ENCODE measurements at regions not wholly inside any gene's neighbourhood (a gene's known extent, or its start where the extent isn't known, plus 50 kb on each side); places are given as distances from the start of the nearest gene placed in this dataset.

GRCh38 chr4:147361726-147362125 lies 119.2 kb upstream of the EDNRA start:
- TF ChIP-seq CTCF (IDR thresholded peaks at IDR 0.05) (no peak), POLR2A (IDR thresholded peaks at IDR 0.05) (no peak), POLR2AphosphoS5 (IDR thresholded peaks at IDR 0.05) (peak; percentile 37)

Data from prostate gland (tissue), 2 donors.